HL-60 (cell line): ENCODE measurements at regions not wholly inside any gene's neighbourhood (a gene's known extent, or its start where the extent isn't known, plus 50 kb on each side); places are given as distances from the start of the nearest gene placed in this dataset.

Experiments used
- CTCF ChIP-seq: IDR thresholded peaks from one replicate; pipeline ENCODE4 v1.5.1; 2011; ENCODE audit warnings: low read length, control low read depth, inconsistent platforms; ENCODE audit not compliant: insufficient read depth
- POLR2AphosphoS5 ChIP-seq: IDR thresholded peaks from 2 replicates; pipeline ENCODE4 v1.6.1; 2012; ENCODE audit warnings: low read depth

- TF ChIP-seq CTCF, result no peak
- no peak for TF ChIP-seq POLR2AphosphoS5
Observed at GRCh38 chr12:46131732-46132469, 136.9 kb downstream of the SLC38A1 start.
